Astrocyte (in vitro differentiated cells and primary cell): ENCODE measurements at regions not wholly inside any gene's neighbourhood (a gene's known extent, or its start where the extent isn't known, plus 50 kb on each side); places are given as distances from the start of the nearest gene placed in this dataset.

Experiments
- DNase-seq: peaks from one replicate; pipeline ENCODE4 v3.0.0-alpha.2; 2010; ENCODE audit warnings: low read depth
- FAIRE-seq: peaks from 2 replicates; lab custom pipeline; 2011; peaks lifted over from hg19 to GRCh38; lab: Jason Lieb, UNC
- H2AFZ ChIP-seq: 2 replicates; pipeline ENCODE4 v1.6.0; 2012; ENCODE audit warnings: low read depth, low read length, inconsistent platforms
- H3K27ac ChIP-seq: 2 replicates; pipeline ENCODE4 v1.5.1; 2011; ENCODE audit warnings: low read depth, low read length, inconsistent platforms
- H3K27me3 ChIP-seq: 2 replicates; pipeline ENCODE4 v1.6.0; 2011; ENCODE audit warnings: low read length, inconsistent platforms; ENCODE audit not compliant: insufficient read depth
- H3K36me3 ChIP-seq: 2 replicates; pipeline ENCODE4 v1.5.1; 2011; ENCODE audit warnings: low read length, inconsistent platforms; ENCODE audit not compliant: insufficient read depth
- H3K4me1 ChIP-seq: 2 replicates; pipeline ENCODE4 v1.5.1; 2011; ENCODE audit warnings: low read length, inconsistent platforms; ENCODE audit not compliant: insufficient read depth
- H3K4me2 ChIP-seq: 2 replicates; pipeline ENCODE4 v1.6.0; 2012; ENCODE audit warnings: low read length, inconsistent platforms
- H3K4me3 ChIP-seq: 2 replicates; pipeline ENCODE4 v1.5.1; 2011; ENCODE audit warnings: low read depth, mild to moderate bottlenecking, low read length, inconsistent platforms; ENCODE audit not compliant: insufficient read depth
- H3K79me2 ChIP-seq: 2 replicates; pipeline ENCODE4 v1.6.0; 2012; ENCODE audit warnings: mild to moderate bottlenecking, low read length, inconsistent platforms; ENCODE audit not compliant: insufficient read depth
- H3K9ac ChIP-seq: 2 replicates; pipeline ENCODE4 v1.6.0; 2012; ENCODE audit warnings: mild to moderate bottlenecking, low read length, inconsistent platforms
- H3K9me3 ChIP-seq: 2 replicates; pipeline ENCODE4 v1.5.1; 2012; ENCODE audit warnings: low read depth, mild to moderate bottlenecking, low read length, inconsistent platforms; ENCODE audit not compliant: insufficient read depth
- H4K20me1 ChIP-seq: 2 replicates; pipeline ENCODE4 v1.6.0; 2012; ENCODE audit warnings: low read length, inconsistent platforms; ENCODE audit not compliant: insufficient read depth
- H3K27ac Mint-ChIP-seq: one replicate; pipeline ENCODE4 v1.8.0; 2021; ENCODE audit warnings: mild to moderate bottlenecking, mixed read lengths; ENCODE audit not compliant: unreplicated experiment
- H3K27me3 Mint-ChIP-seq: one replicate; pipeline ENCODE4 v1.8.0; 2021; ENCODE audit warnings: low read depth, mixed read lengths; ENCODE audit not compliant: unreplicated experiment
- H3K36me3 Mint-ChIP-seq: one replicate; pipeline ENCODE4 v1.8.0; 2021; ENCODE audit warnings: low read depth, mixed read lengths; ENCODE audit not compliant: unreplicated experiment
- H3K4me1 Mint-ChIP-seq: one replicate; pipeline ENCODE4 v1.8.0; 2021; ENCODE audit warnings: low read depth, mixed read lengths; ENCODE audit not compliant: unreplicated experiment
- H3K4me3 Mint-ChIP-seq: one replicate; pipeline ENCODE4 v1.8.0; 2021; ENCODE audit warnings: mild to moderate bottlenecking, moderate library complexity, mixed read lengths; ENCODE audit not compliant: unreplicated experiment
- H3K9me3 Mint-ChIP-seq: one replicate; pipeline ENCODE4 v1.8.0; 2021; ENCODE audit warnings: mild to moderate bottlenecking, mixed read lengths; ENCODE audit not compliant: unreplicated experiment
- CTCF ChIP-seq: IDR thresholded peaks from 2 replicates; pipeline ENCODE4 v1.5.1; 2011; ENCODE audit warnings: low read depth, mild to moderate bottlenecking, inconsistent platforms, low read length, moderate library complexity; ENCODE audit not compliant: insufficient read depth
- EZH2 ChIP-seq: IDR thresholded peaks from 2 replicates; pipeline ENCODE4 v1.6.1; 2012; ENCODE audit warnings: mild to moderate bottlenecking, low read length, inconsistent platforms; ENCODE audit not compliant: insufficient read depth

GRCh38 chr15:70498096-70498626 lies 265.2 kb downstream of the UACA start:
- Histone ChIP-seq H3K36me3 (no peaks in the 10 kb centered on the region), H3K9me3 (no peaks in the 10 kb centered on the region), H4K20me1 (no peaks in the 10 kb centered on the region), H3K4me3 (no peak overlapping the region), H3K27ac (no peak overlapping the region), H2AFZ (no peak overlapping the region), H3K4me2 (no peak overlapping the region), H3K4me1 (peaks cover 37% of the 10 kb centered on the region), H3K79me2 (no peaks in the 10 kb centered on the region), H3K27me3 (peaks cover 21% of the 10 kb centered on the region), H3K9ac (no peak overlapping the region)
- FAIRE-seq (no peak), DNase-seq (no peak)
- Mint-ChIP-seq H3K4me3 (no peak overlapping the region), H3K4me1 (peaks cover 34% of the 10 kb centered on the region), H3K27me3 (peaks cover 59% of the 10 kb centered on the region), H3K36me3 (no peaks in the 10 kb centered on the region), H3K9me3 (no peaks in the 10 kb centered on the region), H3K27ac (no peak overlapping the region)
- TF ChIP-seq CTCF (no peak), EZH2 (no peak)

- Mint-ChIP-seq H3K4me1 (peaks cover 34% of the 10 kb centered on the region), H3K9me3 (no peaks in the 10 kb centered on the region), H3K27ac (no peak overlapping the region), H3K4me3 (no peak overlapping the region), H3K36me3 (no peaks in the 10 kb centered on the region), H3K27me3 (peaks cover 54% of the 10 kb centered on the region)
- Histone ChIP-seq H3K27me3 (peaks cover 21% of the 10 kb centered on the region), H3K79me2 (no peaks in the 10 kb centered on the region), H3K4me2 (no peak overlapping the region), H2AFZ (no peak overlapping the region), H3K9me3 (no peaks in the 10 kb centered on the region), H3K9ac (no peak overlapping the region), H3K27ac (no peak overlapping the region), H3K4me3 (no peak overlapping the region), H3K4me1 (peaks cover 42% of the 10 kb centered on the region), H3K36me3 (no peaks in the 10 kb centered on the region), H4K20me1 (peaks cover under 1% of the 10 kb centered on the region)
- DNase-seq (no peak), FAIRE-seq (no peak)
- no peak for TF ChIP-seq EZH2
- TF ChIP-seq CTCF, result no peak
Observed at GRCh38 chr15:70497661-70498060, 265.7 kb downstream of the UACA start.

- H3K4me1 Mint-ChIP-seq, result peaks cover 50% of the 10 kb centered on the region
- Histone ChIP-seq H3K4me3 (no peak overlapping the region), H3K4me2 (peak overlapping the region; percentile 76), H3K79me2 (no peaks in the 10 kb centered on the region), H3K4me1 (peaks cover 57% of the 10 kb centered on the region), H3K9me3 (no peaks in the 10 kb centered on the region), H3K9ac (no peak overlapping the region), H2AFZ (no peak overlapping the region), H4K20me1 (peaks cover 4% of the 10 kb centered on the region), H3K27me3 (peaks cover 21% of the 10 kb centered on the region), H3K36me3 (no peaks in the 10 kb centered on the region), H3K27ac (no peak overlapping the region)
- TF ChIP-seq CTCF, result no peak
- no peak for TF ChIP-seq EZH2
- H3K4me3 Mint-ChIP-seq, result no peak overlapping the region
- FAIRE-seq (no peak), DNase-seq (no peak)
- H3K9me3 Mint-ChIP-seq, result no peaks in the 10 kb centered on the region
- H3K27ac Mint-ChIP-seq, result no peak overlapping the region
- H3K27me3 Mint-ChIP-seq, result peaks cover 42% of the 10 kb centered on the region
- H3K36me3 Mint-ChIP-seq, result no peaks in the 10 kb centered on the region
Observed at GRCh38 chr15:70495991-70496599, 267.3 kb downstream of the UACA start.
